DOHH2 (cell line): ENCODE measurements at regions not wholly inside any gene's neighbourhood (a gene's known extent, or its start where the extent isn't known, plus 50 kb on each side); places are given as distances from the start of the nearest gene placed in this dataset.

ENCODE experiments used
- EZH2phosphoT487 ChIP-seq: fragments of 200-600 bp; sonication (generic); IDR thresholded peaks from 2 replicates; pipeline ENCODE4 v1.6.1; 2017; ENCODE audit warnings: borderline replicate concordance, mild to moderate bottlenecking, antibody characterized with exemption, low read length, moderate library complexity, mixed read lengths
- TF ChIP-seq, protein P1 (sequence below): fragments of 200-600 bp; sonication (generic); IDR thresholded peaks from one replicate; pipeline ENCODE4 v1.5.1; 2014; ENCODE audit warnings: antibody characterized with exemption, mild to moderate bottlenecking, low read depth, low read length; ENCODE audit not compliant: poor library complexity, severe bottlenecking

DNA sequence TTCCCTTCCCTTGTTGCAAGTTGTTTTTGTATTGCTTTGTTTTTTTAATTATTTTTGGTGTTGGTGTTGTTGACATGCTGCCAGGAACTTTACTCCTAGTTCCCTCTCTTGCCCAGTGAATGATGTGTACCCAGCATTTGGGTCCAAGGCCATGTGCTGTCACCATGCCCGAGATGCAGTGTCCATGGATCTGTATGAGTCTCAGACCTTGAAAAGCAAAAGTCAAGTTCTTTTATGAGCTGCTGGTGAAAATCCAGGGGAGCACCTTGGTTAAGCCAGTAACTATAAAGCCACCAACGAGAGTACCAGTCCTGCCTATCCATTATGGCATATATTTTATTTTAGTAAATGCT is 236.4 kb downstream of the BCL11A start:
- TF ChIP-seq, protein P1, sequence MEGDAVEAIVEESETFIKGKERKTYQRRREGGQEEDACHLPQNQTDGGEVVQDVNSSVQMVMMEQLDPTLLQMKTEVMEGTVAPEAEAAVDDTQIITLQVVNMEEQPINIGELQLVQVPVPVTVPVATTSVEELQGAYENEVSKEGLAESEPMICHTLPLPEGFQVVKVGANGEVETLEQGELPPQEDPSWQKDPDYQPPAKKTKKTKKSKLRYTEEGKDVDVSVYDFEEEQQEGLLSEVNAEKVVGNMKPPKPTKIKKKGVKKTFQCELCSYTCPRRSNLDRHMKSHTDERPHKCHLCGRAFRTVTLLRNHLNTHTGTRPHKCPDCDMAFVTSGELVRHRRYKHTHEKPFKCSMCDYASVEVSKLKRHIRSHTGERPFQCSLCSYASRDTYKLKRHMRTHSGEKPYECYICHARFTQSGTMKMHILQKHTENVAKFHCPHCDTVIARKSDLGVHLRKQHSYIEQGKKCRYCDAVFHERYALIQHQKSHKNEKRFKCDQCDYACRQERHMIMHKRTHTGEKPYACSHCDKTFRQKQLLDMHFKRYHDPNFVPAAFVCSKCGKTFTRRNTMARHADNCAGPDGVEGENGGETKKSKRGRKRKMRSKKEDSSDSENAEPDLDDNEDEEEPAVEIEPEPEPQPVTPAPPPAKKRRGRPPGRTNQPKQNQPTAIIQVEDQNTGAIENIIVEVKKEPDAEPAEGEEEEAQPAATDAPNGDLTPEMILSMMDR = no peak
- no peak for TF ChIP-seq EZH2phosphoT487
